Mesothelial cell of epicardium (in vitro differentiated cells): ENCODE measurements at regions not wholly inside any gene's neighbourhood (a gene's known extent, or its start where the extent isn't known, plus 50 kb on each side); places are given as distances from the start of the nearest gene placed in this dataset.

Source experiments
- DNase-seq, 2 experiments: peaks; one replicate each; pipeline ENCODE4 v3.0.0; 2021; ENCODE audit warnings: low spot score in 2 of 2; ENCODE audit not compliant: unreplicated experiment in 2 of 2
- H3K27ac Mint-ChIP-seq: 2 replicates; pipeline ENCODE4 v1.8.0; 2021; ENCODE audit warnings: mixed read lengths
- H3K27me3 Mint-ChIP-seq: 2 replicates; pipeline ENCODE4 v1.8.0; 2021; ENCODE audit warnings: low read depth, mixed read lengths
- H3K36me3 Mint-ChIP-seq: 2 replicates; pipeline ENCODE4 v1.8.0; 2021; ENCODE audit warnings: mixed read lengths
- H3K4me1 Mint-ChIP-seq: 2 replicates; pipeline ENCODE4 v1.8.0; 2021; ENCODE audit warnings: mixed read lengths
- H3K4me3 Mint-ChIP-seq: 2 replicates; pipeline ENCODE4 v1.8.0; 2021; ENCODE audit warnings: mild to moderate bottlenecking, moderate library complexity, mixed read lengths
- H3K9me3 Mint-ChIP-seq: 2 replicates; pipeline ENCODE4 v1.8.0; 2021; ENCODE audit warnings: mixed read lengths
- CTCF ChIP-seq: fragments of 200-600 bp; sonication (generic); IDR thresholded peaks from one replicate; pipeline ENCODE4 v1.5.0; 2021; ENCODE audit warnings: antibody characterized with exemption; ENCODE audit not compliant: unreplicated experiment

- Mint-ChIP-seq H3K4me3 (no peak overlapping the region), H3K4me1 (no peaks in the 10 kb centered on the region), H3K27ac (no peak overlapping the region), H3K36me3 (no peaks in the 10 kb centered on the region), H3K27me3 (no peaks in the 10 kb centered on the region), H3K9me3 (no peaks in the 10 kb centered on the region)
- no peak for TF ChIP-seq CTCF
- DNase-seq: no peak
These were observed 132.8 kb upstream of the LGR5 start for GRCh38 chr12:71306808-71307207.

- no peaks in the 10 kb centered on the region for H3K9me3 Mint-ChIP-seq
- no peak overlapping the region for H3K27ac Mint-ChIP-seq
- H3K4me1 Mint-ChIP-seq: peaks cover 2% of the 10 kb centered on the region
- no peak for DNase-seq
- no peak overlapping the region for H3K4me3 Mint-ChIP-seq
- no peak for TF ChIP-seq CTCF
- no peaks in the 10 kb centered on the region for H3K27me3 Mint-ChIP-seq
- no peaks in the 10 kb centered on the region for H3K36me3 Mint-ChIP-seq
These were observed 135.3 kb upstream of the LGR5 start for GRCh38 chr12:71304306-71304705.

GRCh38 chr12:71303199-71303598 lies 136.4 kb upstream of the LGR5 start:
- no peak for TF ChIP-seq CTCF
- no peak overlapping the region for H3K4me3 Mint-ChIP-seq
- no peaks in the 10 kb centered on the region for H3K27me3 Mint-ChIP-seq
- H3K4me1 Mint-ChIP-seq: peaks cover 2% of the 10 kb centered on the region
- H3K36me3 Mint-ChIP-seq: no peaks in the 10 kb centered on the region
- H3K27ac Mint-ChIP-seq: no peak overlapping the region
- DNase-seq: no peak
- no peaks in the 10 kb centered on the region for H3K9me3 Mint-ChIP-seq

GRCh38 chr12:71300772-71301675 lies 138.6 kb upstream of the LGR5 start:
- TF ChIP-seq CTCF: no peak
- H3K4me3 Mint-ChIP-seq: no peak overlapping the region
- H3K36me3 Mint-ChIP-seq: no peaks in the 10 kb centered on the region
- H3K4me1 Mint-ChIP-seq: peaks cover 6% of the 10 kb centered on the region
- no peak overlapping the region for H3K27ac Mint-ChIP-seq
- no peak for DNase-seq
- no peaks in the 10 kb centered on the region for H3K27me3 Mint-ChIP-seq
- no peaks in the 10 kb centered on the region for H3K9me3 Mint-ChIP-seq

GRCh38 chr12:71299541-71300376 lies 139.8 kb upstream of the LGR5 start:
- Mint-ChIP-seq H3K27ac (no peak overlapping the region), H3K9me3 (no peaks in the 10 kb centered on the region), H3K36me3 (no peaks in the 10 kb centered on the region), H3K4me1 (peaks cover 6% of the 10 kb centered on the region), H3K27me3 (no peaks in the 10 kb centered on the region), H3K4me3 (no peak overlapping the region)
- TF ChIP-seq CTCF: no peak
- DNase-seq: no peak
